NCI-H187 treated with DMSO at 0.1 percent for 48 hours (cell line): ENCODE measurements at regions not wholly inside any gene's neighbourhood (a gene's known extent, or its start where the extent isn't known, plus 50 kb on each side); places are given as distances from the start of the nearest gene placed in this dataset.

Source experiments
- DNase-seq: peaks from one replicate; lab custom pipeline; 2025; lab: John Stamatoyannopoulos, UW

GRCh38 chr2:151156431-151156830, 105.2 kb downstream of the RBM43 start:
- DNase-seq: no peak

- no peak for DNase-seq
Measured at GRCh38 chr2:151153601-151154000, 108.1 kb downstream of the RBM43 start.

- DNase-seq: no peak
Measured at GRCh38 chr2:151150331-151151320, 111.0 kb downstream of the RBM43 start.

GRCh38 chr2:151138507-151138906, 123.2 kb downstream of the RBM43 start:
- no peak for DNase-seq

GRCh38 chr2:151137526-151137925, 124.1 kb downstream of the RBM43 start:
- no peak for DNase-seq

GRCh38 chr2:151120011-151120410, 141.7 kb downstream of the RBM43 start:
- no peak for DNase-seq

- no peak for DNase-seq
Measured at GRCh38 chr2:151119374-151119773, 142.3 kb downstream of the RBM43 start.

GRCh38 chr2:151118269-151118668, 143.4 kb downstream of the RBM43 start:
- DNase-seq: no peak

- no peak for DNase-seq
Measured at GRCh38 chr2:151114874-151115273, 146.8 kb downstream of the RBM43 start.

GRCh38 chr2:151113318-151113717, 148.3 kb downstream of the RBM43 start:
- no peak for DNase-seq

- no peak for DNase-seq
Measured at GRCh38 chr2:151111599-151112278, 149.9 kb downstream of the RBM43 start.

GRCh38 chr2:151106805-151107506, 154.7 kb downstream of the RBM43 start:
- DNase-seq: no peak

GRCh38 chr2:151103551-151103950, 158.1 kb downstream of the RBM43 start:
- DNase-seq: no peak

- DNase-seq: no peak
Measured at GRCh38 chr2:151102226-151102625, 159.4 kb downstream of the RBM43 start.

- no peak for DNase-seq
Measured at GRCh38 chr2:151098841-151099240, 162.8 kb downstream of the RBM43 start.

GRCh38 chr2:151097895-151098294, 163.8 kb downstream of the RBM43 start:
- no peak for DNase-seq

- DNase-seq: no peak
Measured at GRCh38 chr2:151097128-151097527, 164.5 kb downstream of the RBM43 start.

GRCh38 chr2:151096235-151096634, 165.4 kb downstream of the RBM43 start:
- DNase-seq: no peak

GRCh38 chr2:151095463-151095862, 166.2 kb downstream of the RBM43 start:
- DNase-seq: no peak

GRCh38 chr2:151091583-151091982, 170.1 kb downstream of the RBM43 start:
- DNase-seq: no peak

GRCh38 chr2:151087377-151087776, 174.3 kb downstream of the RBM43 start:
- DNase-seq: no peak

- DNase-seq: no peak
Measured at GRCh38 chr2:151085181-151085611, 176.5 kb downstream of the RBM43 start.
